ENCODE measurements at regions not wholly inside any gene's neighbourhood (a gene's known extent, or its start where the extent isn't known, plus 50 kb on each side); places are given as distances from the start of the nearest gene placed in this dataset.

GRCh38 chr14:95397325-95397724 lies 77.6 kb upstream of the CLMN start:
- Histone ChIP-seq H3K4me3 (no peak overlapping the region), H3K27ac (no peak overlapping the region), H3K9me3 (no peaks in the 10 kb centered on the region), H3K4me1 (replicated peaks) (no peaks in the 10 kb centered on the region), H3K27me3 (replicated peaks; ENCODE audit: insufficient read depth) (no peaks in the 10 kb centered on the region), H3K36me3 (no peaks in the 10 kb centered on the region)
- WGBS = 94% methylated on average over 6 of the region's 6 CpGs
- no peak for TF ChIP-seq CTCF (IDR thresholded peaks at IDR 0.05)
- no peak for TF ChIP-seq POLR2A (IDR thresholded peaks at IDR 0.05)
- no peak for TF ChIP-seq POLR2AphosphoS5 (IDR thresholded peaks at IDR 0.05)
- DNase-seq (ENCODE audit: low spot score) = no peak
- intact Hi-C loops (cut with DNase I) = no loop called here

GRCh38 chr14:95396221-95396620 lies 76.5 kb upstream of the CLMN start:
- no peaks in the 10 kb centered on the region for H3K27me3 ChIP-seq (replicated peaks; ENCODE audit: insufficient read depth)
- TF ChIP-seq POLR2A (IDR thresholded peaks at IDR 0.05) = no peak
- TF ChIP-seq CTCF (IDR thresholded peaks at IDR 0.05) = no peak
- TF ChIP-seq POLR2AphosphoS5 (IDR thresholded peaks at IDR 0.05) = no peak
- H3K27ac ChIP-seq = no peak overlapping the region
- no peaks in the 10 kb centered on the region for H3K36me3 ChIP-seq
- intact Hi-C loops (cut with DNase I) = no loop called here
- no peaks in the 10 kb centered on the region for H3K9me3 ChIP-seq
- no peaks in the 10 kb centered on the region for H3K4me1 ChIP-seq (replicated peaks)
- H3K4me3 ChIP-seq = no peak overlapping the region
- DNase-seq (ENCODE audit: low spot score) = no peak
- 69% methylated on average over 4 of the region's 4 CpGs for WGBS

- Histone ChIP-seq H3K27me3 (replicated peaks; ENCODE audit: insufficient read depth) (no peaks in the 10 kb centered on the region), H3K9me3 (no peaks in the 10 kb centered on the region), H3K4me3 (no peak overlapping the region), H3K36me3 (no peaks in the 10 kb centered on the region), H3K4me1 (replicated peaks) (no peaks in the 10 kb centered on the region), H3K27ac (no peak overlapping the region)
- intact Hi-C loops (cut with DNase I) = no loop called here
- TF ChIP-seq POLR2AphosphoS5 (IDR thresholded peaks at IDR 0.05) (no peak), POLR2A (IDR thresholded peaks at IDR 0.05) (no peak), CTCF (IDR thresholded peaks at IDR 0.05) (no peak)
- WGBS = 50% methylated on average over 6 of the region's 6 CpGs
- DNase-seq (ENCODE audit: low spot score) = no peak
Observed at GRCh38 chr14:95395098-95395737, 75.5 kb upstream of the CLMN start.

GRCh38 chr14:95394297-95395097 lies 74.8 kb upstream of the CLMN start:
- TF ChIP-seq CTCF (IDR thresholded peaks at IDR 0.05) (no peak), POLR2AphosphoS5 (IDR thresholded peaks at IDR 0.05) (no peak), POLR2A (IDR thresholded peaks at IDR 0.05) (no peak)
- Histone ChIP-seq H3K9me3 (no peaks in the 10 kb centered on the region), H3K27ac (no peak overlapping the region), H3K36me3 (no peaks in the 10 kb centered on the region), H3K4me3 (no peak overlapping the region), H3K27me3 (replicated peaks; ENCODE audit: insufficient read depth) (no peaks in the 10 kb centered on the region), H3K4me1 (replicated peaks) (no peaks in the 10 kb centered on the region)
- intact Hi-C loops (cut with DNase I) = no loop called here
- 38% methylated on average over 3 of the region's 3 CpGs for WGBS
- DNase-seq (ENCODE audit: low spot score) = no peak

- H3K4me3 ChIP-seq = no peak overlapping the region
- TF ChIP-seq POLR2AphosphoS5 (IDR thresholded peaks at IDR 0.05) (no peak), CTCF (IDR thresholded peaks at IDR 0.05) (no peak), POLR2A (IDR thresholded peaks at IDR 0.05) (no peak)
- no peaks in the 10 kb centered on the region for H3K36me3 ChIP-seq
- no peak for DNase-seq (ENCODE audit: low spot score)
- H3K9me3 ChIP-seq = no peaks in the 10 kb centered on the region
- intact Hi-C loops (cut with DNase I) = no loop called here
- no peak overlapping the region for H3K27ac ChIP-seq
- H3K4me1 ChIP-seq (replicated peaks) = no peaks in the 10 kb centered on the region
- 73% methylated on average over 5 of the region's 5 CpGs for WGBS
- no peaks in the 10 kb centered on the region for H3K27me3 ChIP-seq (replicated peaks; ENCODE audit: insufficient read depth)
Observed at GRCh38 chr14:95392841-95393240, 73.1 kb upstream of the CLMN start.

All from prostate gland (tissue), 2 donors.